Thyroid gland (tissue), 4 donors: ENCODE measurements at regions not wholly inside any gene's neighbourhood (a gene's known extent, or its start where the extent isn't known, plus 50 kb on each side); places are given as distances from the start of the nearest gene placed in this dataset.

Source experiments
- POLR2A ChIP-seq, 2 donors: fragments of 450-650 bp; IDR thresholded peaks; one replicate each; pipeline ENCODE4 v1.6.1; 2017; ENCODE audit warnings: antibody characterized with exemption in 2 of 2, mild to moderate bottlenecking in 2 of 2, moderate library complexity in 1 of 2
- TF ChIP-seq, protein P1 (sequence below), 6 experiments: fragments of 200-600 bp in 3 of 6; fragments of 450-650 bp in 3 of 6; sonication (generic) in 3 of 6; IDR thresholded peaks; one replicate each; pipeline ENCODE4 v1.5.1; 2016 to 2019; ENCODE audit warnings: antibody characterized with exemption in 6 of 6, mild to moderate bottlenecking in 2 of 6, inconsistent platforms in 1 of 6, moderate library complexity in 1 of 6

DNA sequence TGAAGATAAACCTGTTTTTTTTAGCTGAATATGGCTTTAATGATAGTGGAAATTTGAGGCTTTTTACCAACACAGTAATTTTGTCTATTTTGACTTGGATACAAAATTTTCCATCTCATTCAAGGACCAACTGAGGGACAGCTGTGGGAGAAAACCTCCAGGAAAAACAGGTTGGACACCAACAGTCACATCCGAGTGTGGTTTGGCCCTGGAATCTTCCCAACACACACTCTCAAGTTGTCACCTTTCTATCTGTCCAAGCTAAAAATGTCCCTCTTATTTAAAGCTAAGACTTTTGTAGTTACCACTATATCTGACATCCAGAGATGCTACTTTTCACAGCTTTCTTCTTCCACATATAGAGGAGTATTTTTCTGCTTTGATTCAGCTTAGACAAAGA is 404.9 kb downstream of the PCDH7 start:
- no peak for TF ChIP-seq POLR2A (IDR thresholded peaks at IDR 0.05)
- TF ChIP-seq, protein P1, sequence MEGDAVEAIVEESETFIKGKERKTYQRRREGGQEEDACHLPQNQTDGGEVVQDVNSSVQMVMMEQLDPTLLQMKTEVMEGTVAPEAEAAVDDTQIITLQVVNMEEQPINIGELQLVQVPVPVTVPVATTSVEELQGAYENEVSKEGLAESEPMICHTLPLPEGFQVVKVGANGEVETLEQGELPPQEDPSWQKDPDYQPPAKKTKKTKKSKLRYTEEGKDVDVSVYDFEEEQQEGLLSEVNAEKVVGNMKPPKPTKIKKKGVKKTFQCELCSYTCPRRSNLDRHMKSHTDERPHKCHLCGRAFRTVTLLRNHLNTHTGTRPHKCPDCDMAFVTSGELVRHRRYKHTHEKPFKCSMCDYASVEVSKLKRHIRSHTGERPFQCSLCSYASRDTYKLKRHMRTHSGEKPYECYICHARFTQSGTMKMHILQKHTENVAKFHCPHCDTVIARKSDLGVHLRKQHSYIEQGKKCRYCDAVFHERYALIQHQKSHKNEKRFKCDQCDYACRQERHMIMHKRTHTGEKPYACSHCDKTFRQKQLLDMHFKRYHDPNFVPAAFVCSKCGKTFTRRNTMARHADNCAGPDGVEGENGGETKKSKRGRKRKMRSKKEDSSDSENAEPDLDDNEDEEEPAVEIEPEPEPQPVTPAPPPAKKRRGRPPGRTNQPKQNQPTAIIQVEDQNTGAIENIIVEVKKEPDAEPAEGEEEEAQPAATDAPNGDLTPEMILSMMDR (IDR thresholded peaks at IDR 0.05), result no peak
